Lung (tissue), 11 donors: ENCODE measurements at regions not wholly inside any gene's neighbourhood (a gene's known extent, or its start where the extent isn't known, plus 50 kb on each side); places are given as distances from the start of the nearest gene placed in this dataset.

ENCODE experiments used
- ATAC-seq: fragments of 200-7000 bp; cut with Tn5 transposase; one replicate; pipeline ENCODE4 v1.9.1; 2020; ENCODE audit warnings: moderate number of reproducible peaks; ENCODE audit not compliant: insufficient read depth, low FRiP score
- DNase-seq, 3 donors: peaks; one replicate each; pipeline ENCODE4 v3.0.0-alpha.2; 2013 to 2017
- H3K27ac ChIP-seq, 2 donors: one replicate each; pipeline ENCODE4 v1.5.1; 2013; ENCODE audit warnings: mild to moderate bottlenecking in 2 of 2, moderate library complexity in 2 of 2, control low read depth in 1 of 2, inconsistent platforms in 1 of 2, low read depth in 1 of 2, low read length in 1 of 2
- H3K27me3 ChIP-seq, 3 donors: one replicate each; pipeline ENCODE4 v1.5.1; 2013; ENCODE audit warnings: low read length in 2 of 3; ENCODE audit not compliant: control insufficient read depth in 3 of 3, insufficient read depth in 3 of 3
- H3K36me3 ChIP-seq, 4 donors: one replicate each; pipeline ENCODE4 v1.5.1; 2013; ENCODE audit warnings: low read length in 4 of 4, mild to moderate bottlenecking in 1 of 4, moderate library complexity in 1 of 4; ENCODE audit not compliant: control insufficient read depth in 4 of 4, insufficient read depth in 4 of 4
- H3K4me1 ChIP-seq, 5 donors: one replicate each; pipeline ENCODE4 v1.5.1; 2013; ENCODE audit warnings: low read length in 5 of 5, mild to moderate bottlenecking in 2 of 5, moderate library complexity in 1 of 5; ENCODE audit not compliant: control insufficient read depth in 5 of 5, insufficient read depth in 5 of 5
- H3K4me3 ChIP-seq: one replicate; pipeline ENCODE4 v1.5.1; 2013; ENCODE audit warnings: mild to moderate bottlenecking, control low read depth, moderate library complexity
- H3K9ac ChIP-seq, 2 donors: one replicate each; pipeline ENCODE4 v1.5.1; 2013; ENCODE audit warnings: low read length in 2 of 2, control low read depth in 1 of 2; ENCODE audit not compliant: insufficient read depth in 1 of 2
- H3K9me3 ChIP-seq, 4 donors: one replicate each; pipeline ENCODE4 v1.5.1; 2013; ENCODE audit warnings: low read length in 3 of 4, mild to moderate bottlenecking in 1 of 4, moderate library complexity in 1 of 4; ENCODE audit not compliant: control insufficient read depth in 4 of 4, insufficient read depth in 3 of 4
- WGBS, 2 donors: extraction: QIAGEN DNeasy Blood & Tissue Kit; methylation state at CpG; one replicate each; pipeline ENCODE4 v1.1.7; 2013; 5-methylcytosine and 5-hydroxymethylcytosine counted together
- TF ChIP-seq, protein P1 (sequence below): IDR thresholded peaks from 2 replicates; pipeline ENCODE4 v1.5.1; 2012; ENCODE audit warnings: mild to moderate bottlenecking; ENCODE audit errors: control extremely low read depth, extremely low read depth
- donor health status: control.
- donor health status: control.
- donor health status: Bipolar disorder and iron deficiency.
- donor health status: healthy.
- donor health status: DM: yes; HTN: yes; CAD: no.

GRCh38 chr6:147942363-147942762 lies 400.3 kb upstream of the SASH1 start:
- no peak overlapping the region for H3K9ac ChIP-seq
- H3K27me3 ChIP-seq = no peaks in the 10 kb centered on the region
- H3K4me3 ChIP-seq = no peak overlapping the region
- peaks cover 0 to 16% (median 5%) of the 10 kb centered on the region in 5 donors for H3K4me1 ChIP-seq
- TF ChIP-seq, protein P1, sequence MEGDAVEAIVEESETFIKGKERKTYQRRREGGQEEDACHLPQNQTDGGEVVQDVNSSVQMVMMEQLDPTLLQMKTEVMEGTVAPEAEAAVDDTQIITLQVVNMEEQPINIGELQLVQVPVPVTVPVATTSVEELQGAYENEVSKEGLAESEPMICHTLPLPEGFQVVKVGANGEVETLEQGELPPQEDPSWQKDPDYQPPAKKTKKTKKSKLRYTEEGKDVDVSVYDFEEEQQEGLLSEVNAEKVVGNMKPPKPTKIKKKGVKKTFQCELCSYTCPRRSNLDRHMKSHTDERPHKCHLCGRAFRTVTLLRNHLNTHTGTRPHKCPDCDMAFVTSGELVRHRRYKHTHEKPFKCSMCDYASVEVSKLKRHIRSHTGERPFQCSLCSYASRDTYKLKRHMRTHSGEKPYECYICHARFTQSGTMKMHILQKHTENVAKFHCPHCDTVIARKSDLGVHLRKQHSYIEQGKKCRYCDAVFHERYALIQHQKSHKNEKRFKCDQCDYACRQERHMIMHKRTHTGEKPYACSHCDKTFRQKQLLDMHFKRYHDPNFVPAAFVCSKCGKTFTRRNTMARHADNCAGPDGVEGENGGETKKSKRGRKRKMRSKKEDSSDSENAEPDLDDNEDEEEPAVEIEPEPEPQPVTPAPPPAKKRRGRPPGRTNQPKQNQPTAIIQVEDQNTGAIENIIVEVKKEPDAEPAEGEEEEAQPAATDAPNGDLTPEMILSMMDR = no peak
- H3K27ac ChIP-seq = no peak overlapping the region
- H3K9me3 ChIP-seq = peaks cover 0 to 8% (median 0%) of the 10 kb centered on the region in 4 donors
- WGBS, 2 donors = 57% methylated on average over 3 of the region's 3 CpGs
- ATAC-seq = no peak
- no peak for DNase-seq
- no peaks in the 10 kb centered on the region for H3K36me3 ChIP-seq

DNA sequence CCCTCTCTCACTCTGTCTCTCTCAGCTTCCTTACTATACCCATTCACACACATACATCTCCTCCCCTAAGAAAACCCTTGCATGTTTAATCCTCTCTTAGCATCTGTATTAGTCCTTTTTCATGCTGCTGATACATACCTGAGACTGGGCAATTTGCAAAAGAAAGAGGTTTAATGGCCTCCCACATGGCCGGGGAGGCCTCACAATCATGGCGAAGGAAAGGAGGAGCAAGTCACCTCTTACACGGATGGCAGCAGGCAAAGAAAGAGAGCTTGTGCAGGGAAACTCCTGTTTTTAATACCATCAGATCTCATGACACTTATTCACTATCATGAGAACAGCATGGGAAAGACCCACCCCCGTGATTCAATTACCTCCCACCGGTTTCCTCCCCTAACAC lies 398.5 kb upstream of the SASH1 start:
- Histone ChIP-seq H3K9me3 (peaks cover 0 to 8% (median 0%) of the 10 kb centered on the region in 4 donors), H3K36me3 (no peaks in the 10 kb centered on the region), H3K27me3 (no peaks in the 10 kb centered on the region), H3K9ac (no peak overlapping the region), H3K4me3 (no peak overlapping the region), H3K4me1 (peaks cover 0 to 18% (median 7%) of the 10 kb centered on the region in 5 donors), H3K27ac (no peak overlapping the region)
- WGBS, 2 donors = 92 to 97% methylated on average over 5 of the region's 5 CpGs
- DNase-seq = no peak
- ATAC-seq = no peak
- TF ChIP-seq, protein P1 = no peak

DNA sequence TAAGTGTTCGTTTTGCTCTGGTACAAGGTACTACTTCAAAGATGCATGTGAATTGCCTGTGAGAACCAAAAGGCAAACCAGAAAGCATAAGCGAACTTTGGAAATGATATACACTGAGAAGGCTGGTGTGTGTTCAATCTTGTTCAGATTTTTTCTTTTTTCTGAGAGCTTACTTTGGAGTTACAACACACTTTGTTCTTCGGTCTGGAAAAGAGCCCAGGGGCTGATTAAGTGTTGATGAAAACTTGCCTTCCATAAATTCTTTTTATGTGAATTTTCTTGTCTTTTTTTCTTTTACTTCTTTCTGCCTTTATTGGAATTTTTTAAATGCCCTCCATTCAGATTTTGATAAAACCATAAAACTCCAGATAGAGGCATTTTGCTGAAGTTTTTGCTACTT lies 395.1 kb upstream of the SASH1 start:
- Histone ChIP-seq H3K27me3 (no peaks in the 10 kb centered on the region), H3K9ac (no peak overlapping the region), H3K4me1 (peaks cover 0 to 26% (median 4%) of the 10 kb centered on the region in 5 donors), H3K9me3 (peaks cover 0 to 8% (median 0%) of the 10 kb centered on the region in 4 donors), H3K36me3 (no peaks in the 10 kb centered on the region), H3K27ac (no peak overlapping the region), H3K4me3 (no peak overlapping the region)
- ATAC-seq (no peak), DNase-seq (peak; percentile 76 to 96 (median 92))
- TF ChIP-seq, protein P1 = no peak
- 44 to 69% methylated on average over 3 of the region's 3 CpGs for WGBS, 2 donors
